HG03196 (cell line): ENCODE measurements at regions not wholly inside any gene's neighbourhood (a gene's known extent, or its start where the extent isn't known, plus 50 kb on each side); places are given as distances from the start of the nearest gene placed in this dataset.

ENCODE experiments used
- ATAC-seq: cut with Tn5 transposase; IDR thresholded peaks from one replicate; pipeline ENCODE4 v1.9.1; 2021; ENCODE audit not compliant: unreplicated experiment

DNA sequence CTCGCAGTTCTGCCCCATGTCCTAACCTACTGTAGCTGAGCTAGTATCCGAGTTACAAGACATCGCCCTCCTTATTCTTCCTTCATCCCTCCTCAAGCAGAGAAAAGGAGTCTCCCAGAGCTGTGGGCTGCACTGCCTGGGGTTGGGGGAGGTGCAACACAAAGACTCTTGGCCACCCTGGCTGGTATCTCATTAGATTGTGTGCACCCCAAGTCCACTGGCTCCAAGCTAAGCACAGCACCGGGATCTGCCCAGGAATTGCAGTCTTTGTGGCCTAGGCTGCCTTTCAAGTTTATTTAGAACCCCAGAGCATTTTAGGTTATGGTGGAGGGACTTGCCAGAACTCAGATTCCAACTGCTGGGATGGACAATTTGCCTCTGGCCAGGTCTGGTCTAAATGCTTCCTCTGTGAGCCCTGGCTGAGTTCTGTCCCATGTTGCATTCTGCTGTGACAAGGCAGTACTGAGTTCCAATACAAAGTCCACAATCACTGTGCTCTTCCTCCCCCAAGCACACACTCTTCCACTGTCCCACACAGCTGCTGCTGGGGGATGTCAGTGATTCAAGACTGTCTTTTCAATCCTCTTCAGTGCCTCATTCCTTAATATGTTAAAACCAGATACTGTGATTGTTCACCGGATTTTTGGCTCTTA is 169.6 kb upstream of the CLEC14A start:
- no peak for ATAC-seq

DNA sequence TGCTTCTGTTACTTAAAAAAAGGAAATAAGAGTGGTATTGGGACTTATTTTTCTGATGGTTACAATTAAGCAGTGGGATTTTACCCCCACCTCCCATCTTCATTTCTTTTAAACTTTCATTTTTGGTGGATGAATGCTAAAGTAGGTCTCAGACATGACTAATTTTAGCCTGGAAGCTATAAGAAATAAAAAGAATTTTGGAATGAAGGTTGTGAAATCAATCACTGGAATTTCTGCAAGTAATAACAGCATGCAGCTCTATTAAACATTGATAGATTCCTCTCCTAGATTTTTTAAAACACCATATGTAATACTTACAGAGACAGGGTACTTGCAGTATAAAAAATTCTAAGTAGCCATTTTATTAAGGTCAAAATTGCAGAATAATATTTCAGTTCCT is 164.2 kb upstream of the CLEC14A start:
- ATAC-seq = no peak

DNA sequence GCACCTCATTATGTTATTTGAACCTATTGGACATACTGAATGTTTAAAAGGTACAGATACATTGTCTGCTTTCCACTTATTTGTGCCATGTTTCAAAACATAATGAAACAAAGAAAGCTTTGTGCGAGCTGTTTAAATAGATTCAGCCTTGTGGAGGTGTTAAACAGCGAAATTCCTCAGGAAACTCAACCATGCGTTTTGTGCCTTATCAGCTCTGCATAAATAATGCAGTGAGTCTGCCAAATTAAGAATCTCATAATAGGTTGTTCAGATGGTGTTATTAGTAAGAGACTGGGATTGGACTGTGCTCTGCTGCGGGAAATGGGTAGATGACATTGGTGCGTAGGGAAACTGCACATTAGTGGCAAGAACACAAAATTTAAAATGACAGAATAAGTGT is 163.7 kb upstream of the CLEC14A start:
- ATAC-seq = no peak

DNA sequence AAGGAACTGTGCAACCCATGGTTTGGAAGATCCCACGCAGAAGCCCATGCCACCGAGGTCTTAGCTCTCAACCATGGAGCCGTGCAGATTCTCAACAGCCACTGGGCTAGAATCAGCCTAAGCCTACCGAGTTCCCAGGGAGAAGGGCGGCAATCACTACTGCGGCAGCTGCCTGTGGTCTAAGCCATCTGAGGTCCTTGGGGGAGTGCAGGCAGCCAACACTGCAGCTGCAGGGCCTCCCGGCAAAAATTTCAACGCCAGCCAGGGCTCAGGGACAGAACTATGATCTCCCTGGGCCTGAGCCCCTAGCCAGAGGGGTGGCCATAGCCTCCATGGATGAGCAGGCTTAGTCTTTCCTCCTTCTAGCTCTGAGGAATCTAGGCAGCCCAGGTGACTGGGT is 156.8 kb upstream of the CLEC14A start:
- ATAC-seq = no peak

DNA sequence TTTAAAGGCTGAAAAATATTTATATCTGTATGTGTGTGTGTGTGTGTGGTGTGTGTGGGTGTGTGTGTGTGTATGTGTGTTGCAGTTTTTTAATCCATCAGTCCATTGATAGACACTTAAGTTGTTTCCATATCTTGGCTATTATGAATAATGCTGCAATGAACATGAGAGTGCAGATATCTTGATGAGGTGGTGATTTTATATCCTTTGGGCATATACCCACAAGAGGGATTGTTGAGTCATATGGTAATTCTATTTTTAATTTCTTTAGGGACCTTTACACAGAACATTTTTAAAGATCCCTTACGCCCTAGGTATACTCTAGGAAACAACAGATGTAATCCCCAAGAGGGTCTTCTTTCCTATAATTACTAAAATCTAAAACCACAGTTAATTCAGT is 154.5 kb upstream of the CLEC14A start:
- no peak for ATAC-seq

DNA sequence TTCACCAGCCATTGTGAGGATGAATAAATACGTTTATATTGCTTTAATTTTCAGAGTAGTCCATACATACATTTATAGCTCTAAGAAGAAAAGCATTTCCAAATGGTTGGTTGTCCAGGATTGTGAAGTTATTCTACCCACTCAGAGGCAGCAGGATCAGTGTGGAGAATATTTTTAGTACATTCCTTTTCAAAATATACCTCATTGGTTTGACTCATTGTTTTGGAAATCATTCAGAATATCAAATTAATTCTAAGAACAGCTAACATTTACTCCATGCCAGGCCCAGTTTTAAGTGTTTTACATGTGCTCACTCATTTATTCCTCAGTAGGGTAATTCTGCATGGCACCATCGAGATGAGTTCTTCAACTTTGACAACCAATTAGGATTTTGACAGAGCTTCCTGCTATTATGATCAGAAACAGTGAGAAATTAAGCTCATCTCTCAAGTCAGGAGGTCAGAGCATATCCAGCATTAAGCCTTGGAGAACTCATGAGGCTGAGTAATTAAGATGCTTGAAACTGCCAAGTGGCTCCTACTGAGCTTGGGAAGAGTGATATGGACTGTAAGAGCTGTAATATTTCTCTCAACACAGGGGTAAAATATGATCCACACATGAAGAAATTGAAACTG is 153.3 kb upstream of the CLEC14A start:
- ATAC-seq = no peak

DNA sequence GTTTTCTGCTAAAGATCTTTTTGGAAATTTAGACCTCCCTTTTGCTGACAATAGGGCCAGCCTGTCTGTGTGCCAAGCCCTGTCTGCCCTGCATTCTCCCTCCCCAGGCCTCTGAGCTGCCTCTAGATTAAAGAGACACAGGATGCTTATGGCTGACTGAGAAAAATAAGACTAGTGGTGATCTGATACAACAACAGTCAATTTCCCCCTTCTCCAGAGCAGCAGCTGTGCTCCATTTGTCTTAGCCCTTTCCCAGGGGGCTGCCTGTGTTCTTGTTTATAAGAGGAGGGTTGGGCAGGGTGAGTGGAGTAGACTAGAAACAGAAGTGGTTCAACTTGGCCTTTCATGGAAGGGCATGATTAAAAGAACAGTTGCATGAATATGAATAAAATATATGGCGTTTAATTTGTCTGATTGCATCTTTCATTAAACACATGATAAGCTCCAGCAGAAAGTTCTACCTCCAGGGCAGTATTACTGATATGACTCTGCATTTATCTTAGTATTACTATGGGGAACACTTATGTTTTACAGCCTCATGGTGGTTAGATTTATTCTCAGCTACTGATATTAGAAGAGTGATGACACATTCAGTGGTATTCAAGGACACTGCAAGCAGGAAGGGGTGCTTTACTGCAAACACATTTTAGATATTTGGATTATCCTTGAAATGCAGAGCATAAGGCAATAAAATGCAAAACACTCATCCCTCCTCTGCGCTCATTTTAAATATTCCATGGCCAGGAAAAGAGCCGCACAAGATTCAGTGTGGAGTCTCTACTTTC is 150.2 kb upstream of the CLEC14A start:
- no peak for ATAC-seq

DNA sequence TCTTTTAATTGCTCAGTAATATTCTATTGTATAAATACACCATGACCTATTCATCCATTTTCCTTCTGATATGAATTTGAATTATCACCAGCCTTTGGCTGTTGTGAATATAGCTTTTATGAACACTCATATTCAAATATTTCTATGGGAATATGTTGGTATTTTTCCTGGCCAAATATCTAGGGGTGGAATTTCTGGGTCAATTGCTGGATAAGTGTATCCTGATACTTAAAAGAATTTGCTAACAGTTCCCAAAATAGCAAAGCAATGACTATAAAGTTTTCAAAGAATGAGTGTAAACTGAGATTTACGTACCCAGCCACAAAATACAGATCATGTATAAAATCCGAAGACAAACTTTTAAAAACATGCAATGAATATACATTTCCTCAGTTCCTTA is 148.7 kb upstream of the CLEC14A start:
- ATAC-seq = no peak

DNA sequence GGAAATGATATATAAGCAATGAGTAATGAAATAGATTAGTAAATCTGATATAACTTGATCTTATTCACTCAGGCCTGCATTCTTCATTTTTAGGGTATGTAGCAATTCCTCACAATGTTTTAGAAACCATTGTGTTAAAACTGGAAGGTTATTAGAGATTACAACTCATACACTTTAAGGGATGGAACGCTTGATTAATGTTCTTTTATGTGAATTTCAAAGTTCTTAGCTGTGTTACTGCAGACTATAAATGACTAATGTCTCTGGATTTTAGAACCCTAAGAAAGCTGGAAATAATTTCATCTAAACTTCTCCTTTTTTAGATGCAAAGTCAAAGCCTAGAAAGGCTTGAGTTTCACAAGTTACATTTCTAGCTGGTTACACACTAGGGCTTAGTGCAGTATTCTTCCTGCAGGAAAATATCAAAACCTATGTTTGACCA is 148.2 kb upstream of the CLEC14A start:
- ATAC-seq = no peak

DNA sequence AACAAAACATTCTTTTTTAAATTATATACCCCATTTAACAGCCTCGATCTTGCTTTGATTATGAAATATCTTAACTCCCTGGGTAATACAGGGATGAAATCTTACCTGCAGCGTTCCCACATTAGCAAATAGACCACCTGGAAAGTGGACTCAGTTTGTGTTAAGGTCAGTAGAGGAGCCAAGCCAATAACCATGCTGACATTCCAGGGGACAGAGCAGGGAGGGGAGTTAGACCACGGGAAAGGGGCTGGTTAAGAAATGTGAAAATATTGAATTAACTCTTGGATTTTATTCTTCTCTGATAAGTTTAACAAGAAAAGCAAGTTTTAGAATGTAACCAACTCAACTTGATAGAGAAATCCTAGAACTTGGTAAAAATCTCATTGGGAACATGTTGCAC is 144.9 kb upstream of the CLEC14A start:
- ATAC-seq = no peak

DNA sequence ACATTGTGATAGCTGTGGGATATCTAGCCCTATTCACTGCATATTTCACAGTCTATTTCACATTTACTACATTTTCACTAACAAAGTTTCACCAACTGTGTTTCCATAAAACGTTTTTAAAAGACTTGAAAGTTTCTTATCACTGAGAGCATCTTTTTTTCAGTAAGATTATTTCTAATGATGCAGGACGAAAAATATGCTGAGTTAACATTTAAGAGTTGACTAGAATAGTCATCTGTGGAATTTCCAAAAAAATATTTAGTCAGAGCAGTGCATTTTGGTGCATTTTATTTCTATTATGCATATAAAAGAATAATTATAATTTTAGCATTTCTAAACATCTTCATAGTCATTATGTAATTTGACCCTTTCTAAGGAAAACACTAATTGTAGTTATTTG is 143.8 kb upstream of the CLEC14A start:
- no peak for ATAC-seq

DNA sequence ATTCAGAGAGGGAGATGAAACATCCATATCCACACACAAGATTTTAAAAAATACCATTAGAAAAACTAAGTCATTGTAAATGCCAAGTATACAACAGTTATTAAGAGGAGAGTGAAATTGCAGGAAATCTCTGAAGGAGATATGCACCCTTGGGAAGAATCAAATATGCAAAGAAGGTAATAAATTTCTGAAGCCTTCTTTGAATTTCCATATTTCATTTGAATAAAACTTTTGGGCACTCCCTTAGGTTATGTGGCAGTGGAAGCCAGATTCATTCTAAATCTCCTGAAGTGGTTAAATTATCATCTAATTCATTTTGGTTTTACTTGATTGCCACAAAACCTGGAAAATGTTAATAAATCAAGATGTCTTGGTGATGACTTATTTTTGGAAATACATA is 138.9 kb upstream of the CLEC14A start:
- no peak for ATAC-seq

DNA sequence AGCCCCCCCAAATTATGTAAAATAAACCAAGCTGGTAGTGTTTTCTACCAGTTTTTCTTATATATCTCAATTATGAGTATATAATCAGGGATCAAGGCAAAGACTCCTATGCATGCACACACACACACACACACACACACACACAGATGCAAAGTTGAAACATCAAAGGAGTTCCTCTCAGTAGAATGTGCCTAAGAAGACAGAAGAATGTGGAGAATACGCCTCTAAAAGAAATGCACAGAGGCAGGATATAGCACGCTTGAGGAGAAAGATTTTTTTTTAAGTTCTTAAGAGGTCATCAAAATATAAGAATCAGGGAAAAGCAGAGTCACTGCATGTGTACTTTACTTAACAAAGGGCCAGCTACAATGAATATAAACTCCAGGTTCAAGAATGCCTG is 138.2 kb upstream of the CLEC14A start:
- ATAC-seq = no peak

DNA sequence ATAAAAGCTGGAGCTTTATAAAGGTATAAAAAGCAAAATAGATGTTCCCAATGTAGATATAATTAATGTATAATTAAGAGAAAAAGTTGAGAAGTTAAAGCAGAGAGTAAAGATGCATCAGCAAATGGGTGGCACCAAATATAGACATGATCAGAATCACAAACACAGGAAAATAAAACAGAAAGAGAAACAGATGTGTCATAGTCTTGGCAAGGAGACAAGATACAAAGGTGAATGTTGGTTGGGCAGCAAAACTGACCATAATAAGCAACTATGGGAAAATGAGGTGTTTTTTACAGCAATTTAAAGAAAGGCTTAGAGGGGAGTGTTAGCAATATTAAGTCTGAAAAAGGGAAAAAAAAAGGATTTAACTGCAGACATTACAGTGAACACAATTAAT is 135.4 kb upstream of the CLEC14A start:
- no peak for ATAC-seq

DNA sequence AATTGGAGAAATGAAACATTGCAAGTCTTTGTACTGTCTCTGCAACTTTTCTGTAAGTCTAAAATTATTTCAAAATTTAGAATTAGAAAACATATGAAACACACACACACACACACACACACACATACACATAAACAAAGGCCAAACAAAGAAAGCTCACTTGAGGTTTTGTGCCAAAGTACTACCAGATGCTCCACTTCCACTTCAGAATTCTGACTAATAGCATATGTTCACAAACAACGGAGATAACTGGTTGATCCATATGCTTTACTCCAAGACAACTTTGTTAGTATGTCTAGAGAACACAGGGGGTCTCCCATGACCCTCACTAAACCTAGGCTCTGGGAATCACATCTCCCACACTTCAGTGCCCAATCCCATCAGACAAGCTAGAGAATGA is 133.8 kb upstream of the CLEC14A start:
- no peak for ATAC-seq

DNA sequence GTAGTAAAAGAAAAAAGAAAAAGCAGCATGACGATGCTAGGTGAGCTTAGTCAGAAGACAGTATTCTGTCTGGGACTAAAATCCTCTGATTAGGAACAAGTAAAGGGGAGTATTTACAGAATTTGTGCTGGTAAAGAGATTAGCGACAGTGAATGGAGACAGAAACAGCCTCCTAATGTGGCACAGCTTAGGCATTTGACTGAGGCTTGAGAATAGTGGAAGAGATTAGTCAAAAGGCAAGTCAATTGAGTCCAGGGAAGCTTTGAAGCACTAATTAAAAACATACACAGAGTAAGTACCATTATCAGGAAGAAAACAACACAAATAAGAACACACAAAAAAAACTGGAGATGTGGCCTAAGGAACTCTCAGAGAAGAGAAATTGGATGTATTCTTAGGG is 131.9 kb upstream of the CLEC14A start:
- no peak for ATAC-seq

DNA sequence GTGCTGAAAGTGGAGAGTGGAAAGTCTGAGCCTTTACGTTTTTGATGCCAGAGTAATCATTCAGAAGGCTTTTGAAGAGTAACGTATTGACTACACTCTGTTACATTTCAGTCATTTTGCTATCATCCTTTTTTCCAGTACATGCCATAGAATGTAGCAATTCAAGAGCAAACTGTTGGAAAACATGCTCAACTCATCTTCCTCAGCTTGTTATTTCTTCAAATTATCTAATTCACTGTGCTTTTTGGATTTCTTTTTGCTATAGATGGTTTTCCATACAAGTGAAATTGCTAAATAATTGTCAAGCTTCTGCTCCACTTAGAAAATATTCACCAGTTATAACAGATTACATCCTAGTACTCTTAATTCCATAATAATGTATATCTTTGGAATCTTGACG is 129.9 kb upstream of the CLEC14A start:
- ATAC-seq = no peak

DNA sequence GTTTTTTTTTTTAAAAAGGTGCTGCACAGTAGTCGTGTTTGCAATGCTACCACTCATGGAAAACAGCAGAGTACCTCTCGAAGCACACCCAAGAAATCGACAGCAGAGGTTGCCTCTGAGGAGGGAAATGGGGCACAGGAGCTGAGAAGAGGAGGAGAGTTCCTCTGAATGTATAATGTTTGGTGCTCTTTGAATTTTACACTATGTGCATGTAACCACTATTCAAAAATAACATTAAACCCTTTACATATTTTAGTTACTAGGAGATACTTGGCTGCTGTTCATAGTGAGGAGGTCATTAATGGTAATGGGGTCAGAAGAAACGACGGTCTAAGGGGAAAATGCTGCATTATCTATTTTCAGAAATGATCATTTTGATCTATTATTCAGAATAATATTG is 129.4 kb upstream of the CLEC14A start:
- no peak for ATAC-seq

DNA sequence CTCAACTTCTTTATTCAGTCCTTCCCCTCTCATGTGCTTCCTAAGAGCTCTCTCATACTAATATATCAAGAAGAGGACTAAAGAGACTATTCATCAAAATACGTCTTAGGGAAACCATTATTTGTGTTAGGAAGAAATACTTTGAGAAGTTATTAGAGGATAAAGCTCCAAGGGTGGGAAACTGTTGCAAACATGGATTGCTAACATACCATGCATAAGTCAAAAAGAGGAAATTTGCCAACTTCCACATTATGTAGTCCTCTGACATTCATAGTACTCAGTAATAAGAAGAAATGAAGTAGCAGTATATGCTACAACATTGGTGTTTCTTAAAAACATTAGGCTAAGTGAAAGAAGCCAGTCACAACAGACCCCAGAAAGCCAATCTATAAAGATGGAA is 128.8 kb upstream of the CLEC14A start:
- no peak for ATAC-seq

DNA sequence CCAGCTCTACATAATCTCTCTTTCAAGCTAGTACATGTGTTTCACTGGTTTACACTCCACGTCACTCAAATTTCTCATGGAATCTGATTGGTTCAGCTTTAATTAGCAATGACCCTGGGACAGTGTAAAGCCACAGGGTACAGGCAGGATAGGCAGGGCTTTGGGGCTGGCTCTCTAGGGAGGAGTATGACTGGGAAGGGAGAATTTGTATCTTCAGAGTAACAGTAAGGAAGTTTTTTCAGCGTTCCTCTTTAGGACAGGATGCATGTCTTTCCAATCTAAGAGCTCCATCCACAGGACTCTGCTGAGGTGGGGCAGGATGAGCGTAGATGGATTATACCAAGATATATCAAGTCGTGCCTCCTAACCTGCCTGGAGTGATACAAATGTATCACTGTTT is 112.0 kb upstream of the CLEC14A start:
- ATAC-seq = no peak

DNA sequence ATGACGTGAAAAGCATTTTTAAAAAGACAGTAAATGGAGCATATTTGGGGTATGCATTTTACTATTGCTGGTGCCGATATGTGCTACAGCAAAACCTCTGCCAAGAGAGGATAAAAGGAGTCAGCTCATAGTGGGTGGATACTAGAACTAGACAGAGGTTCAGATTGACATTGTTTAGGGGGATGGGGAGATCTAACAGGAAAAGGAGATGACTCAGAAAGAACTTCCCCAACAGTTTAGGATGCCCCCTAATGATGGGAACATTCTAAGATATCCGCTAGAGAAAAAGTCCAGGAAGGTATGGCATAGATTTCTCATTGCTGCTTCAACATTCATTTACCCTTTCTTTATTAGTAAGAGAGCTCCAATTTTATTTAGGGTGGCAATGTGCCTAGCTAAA is 110.5 kb upstream of the CLEC14A start:
- ATAC-seq = no peak

DNA sequence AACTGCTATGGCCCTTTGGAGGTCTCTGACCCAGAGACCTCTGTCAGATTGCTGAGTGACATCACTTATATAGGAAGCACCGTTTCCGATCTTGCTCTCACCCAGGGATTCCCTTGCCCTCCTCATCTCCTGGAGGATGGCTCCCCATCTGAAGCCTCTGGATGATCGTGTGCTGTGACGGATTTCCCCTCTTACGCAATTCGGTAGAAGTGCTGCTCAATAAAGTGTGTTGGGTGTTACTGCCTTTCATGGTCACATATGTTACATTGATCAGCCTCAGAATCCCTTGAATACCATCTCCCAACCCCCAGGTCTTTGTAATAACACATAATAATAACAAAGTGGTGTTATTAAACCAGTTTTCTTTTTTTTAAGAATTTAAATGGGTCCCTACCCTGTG is 107.3 kb upstream of the CLEC14A start:
- ATAC-seq = no peak
